ENCODE measurements at regions not wholly inside any gene's neighbourhood (a gene's known extent, or its start where the extent isn't known, plus 50 kb on each side); places are given as distances from the start of the nearest gene placed in this dataset.

- TF ChIP-seq CTCF (IDR thresholded peaks at IDR 0.05) (no peak), POLR2AphosphoS5 (IDR thresholded peaks at IDR 0.05) (no peak)
Observed at GRCh38 chr7:65820287-65820950, 52.5 kb upstream of the VKORC1L1 start.

Data from breast epithelium (tissue), 3 donors.